Ishikawa (cell line): ENCODE measurements at regions not wholly inside any gene's neighbourhood (a gene's known extent, or its start where the extent isn't known, plus 50 kb on each side); places are given as distances from the start of the nearest gene placed in this dataset.

ENCODE experiments used
- CEBPB ChIP-seq: IDR thresholded peaks from 2 replicates; pipeline ENCODE4 v1.6.1; 2012
- CREB1 ChIP-seq: IDR thresholded peaks from 2 replicates; pipeline ENCODE4 v1.6.1; 2012; ENCODE audit warnings: low read depth
- EGR1 ChIP-seq: IDR thresholded peaks from 2 replicates; pipeline ENCODE4 v1.6.1; 2012
- EP300 ChIP-seq: IDR thresholded peaks from 2 replicates; pipeline ENCODE4 v1.6.1; 2012; ENCODE audit warnings: borderline replicate concordance
- FOXM1 ChIP-seq: IDR thresholded peaks from 2 replicates; pipeline ENCODE4 v1.6.1; 2012; ENCODE audit warnings: low read depth, borderline replicate concordance
- MAX ChIP-seq: IDR thresholded peaks from 2 replicates; pipeline ENCODE4 v1.6.1; 2012
- NFIC ChIP-seq: IDR thresholded peaks from 2 replicates; pipeline ENCODE4 v1.6.1; 2012
- RAD21 ChIP-seq: IDR thresholded peaks from 2 replicates; pipeline ENCODE4 v1.6.1; 2012; ENCODE audit warnings: low read depth
- REST ChIP-seq: IDR thresholded peaks from 2 replicates; pipeline ENCODE4 v1.6.1; 2012; ENCODE audit warnings: low read depth, mild to moderate bottlenecking
- TAF1 ChIP-seq: IDR thresholded peaks from 2 replicates; pipeline ENCODE4 v1.6.1; 2012; ENCODE audit warnings: low read depth, mild to moderate bottlenecking
- TCF12 ChIP-seq: IDR thresholded peaks from 2 replicates; pipeline ENCODE4 v1.6.1; 2012; ENCODE audit warnings: low read depth
- TEAD4 ChIP-seq: IDR thresholded peaks from 2 replicates; pipeline ENCODE4 v1.6.1; 2012
- YY1 ChIP-seq: IDR thresholded peaks from 2 replicates; pipeline ENCODE4 v1.6.1; 2012; ENCODE audit warnings: low read depth

DNA sequence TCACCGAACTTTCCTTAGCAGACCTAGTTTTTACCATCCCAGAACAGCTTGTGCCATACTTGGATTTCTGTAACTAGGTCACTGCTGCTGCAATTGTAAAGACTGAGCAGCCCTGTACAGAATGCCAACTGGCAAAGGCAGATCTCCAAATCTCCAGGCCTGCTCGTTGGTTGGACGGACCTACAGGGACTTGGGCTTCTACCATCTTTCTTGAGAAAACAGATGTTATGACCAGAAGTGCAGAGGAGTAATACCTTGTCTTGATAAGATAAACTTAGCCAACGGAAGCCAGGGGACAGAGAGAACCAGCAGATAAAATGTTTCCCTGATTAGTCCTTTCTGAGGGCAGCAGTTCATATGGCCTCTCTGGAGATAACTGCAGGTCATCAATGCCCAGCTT, 304.1 kb downstream of the RFPL4B start:
- TF ChIP-seq EP300: no peak
- TF ChIP-seq TAF1: no peak
- TF ChIP-seq RAD21: no peak
- no peak for TF ChIP-seq YY1
- TF ChIP-seq CREB1: no peak
- no peak for TF ChIP-seq REST
- no peak for TF ChIP-seq TCF12
- TF ChIP-seq NFIC: no peak
- TF ChIP-seq MAX: no peak
- TF ChIP-seq FOXM1: no peak
- TF ChIP-seq TEAD4: no peak
- TF ChIP-seq EGR1: no peak
- TF ChIP-seq CEBPB: no peak
